ENCODE measurements at regions not wholly inside any gene's neighbourhood (a gene's known extent, or its start where the extent isn't known, plus 50 kb on each side); places are given as distances from the start of the nearest gene placed in this dataset.

DNA sequence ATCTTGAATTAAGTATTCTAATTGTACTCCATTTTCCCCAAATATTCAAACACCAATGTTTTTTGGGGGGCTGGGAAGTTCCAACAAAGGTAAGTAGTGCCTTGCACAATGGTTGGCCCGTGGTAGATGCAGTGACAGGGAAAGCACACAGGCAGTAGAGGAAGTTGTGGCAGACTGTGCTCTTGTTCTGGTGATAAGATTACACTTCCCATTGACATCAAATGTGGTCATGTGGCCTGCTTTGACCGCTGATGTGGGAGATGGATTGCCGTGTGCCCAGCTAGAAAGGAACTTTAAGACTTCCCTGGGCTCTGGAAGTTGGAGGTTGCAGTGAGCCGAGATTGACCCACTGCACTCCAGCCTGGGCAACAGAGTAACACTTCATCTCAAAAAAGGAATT, 223.8 kb downstream of the VRK1 start:
- no peak for DNase-seq (ENCODE audit: low spot score in 2 of 2)
- Histone ChIP-seq H3K4me1 (no peaks in the 10 kb centered on the region), H3K27ac (no peak overlapping the region), H3K4me3 (no peak overlapping the region), H3K27me3 (no peaks in the 10 kb centered on the region), H3K9me3 (peaks cover 0 to 14% (median 0%) of the 10 kb centered on the region in 4 donors), H3K36me3 (no peaks in the 10 kb centered on the region)
- TF ChIP-seq POLR2A (IDR thresholded peaks at IDR 0.05), result no peak
- TF ChIP-seq, protein P1, sequence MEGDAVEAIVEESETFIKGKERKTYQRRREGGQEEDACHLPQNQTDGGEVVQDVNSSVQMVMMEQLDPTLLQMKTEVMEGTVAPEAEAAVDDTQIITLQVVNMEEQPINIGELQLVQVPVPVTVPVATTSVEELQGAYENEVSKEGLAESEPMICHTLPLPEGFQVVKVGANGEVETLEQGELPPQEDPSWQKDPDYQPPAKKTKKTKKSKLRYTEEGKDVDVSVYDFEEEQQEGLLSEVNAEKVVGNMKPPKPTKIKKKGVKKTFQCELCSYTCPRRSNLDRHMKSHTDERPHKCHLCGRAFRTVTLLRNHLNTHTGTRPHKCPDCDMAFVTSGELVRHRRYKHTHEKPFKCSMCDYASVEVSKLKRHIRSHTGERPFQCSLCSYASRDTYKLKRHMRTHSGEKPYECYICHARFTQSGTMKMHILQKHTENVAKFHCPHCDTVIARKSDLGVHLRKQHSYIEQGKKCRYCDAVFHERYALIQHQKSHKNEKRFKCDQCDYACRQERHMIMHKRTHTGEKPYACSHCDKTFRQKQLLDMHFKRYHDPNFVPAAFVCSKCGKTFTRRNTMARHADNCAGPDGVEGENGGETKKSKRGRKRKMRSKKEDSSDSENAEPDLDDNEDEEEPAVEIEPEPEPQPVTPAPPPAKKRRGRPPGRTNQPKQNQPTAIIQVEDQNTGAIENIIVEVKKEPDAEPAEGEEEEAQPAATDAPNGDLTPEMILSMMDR (IDR thresholded peaks at IDR 0.05), result no peak
- TF ChIP-seq EP300 (IDR thresholded peaks at IDR 0.05), result no peak
- 60 to 76% methylated on average over 4 of the region's 4 CpGs for WGBS, 2 donors

DNA sequence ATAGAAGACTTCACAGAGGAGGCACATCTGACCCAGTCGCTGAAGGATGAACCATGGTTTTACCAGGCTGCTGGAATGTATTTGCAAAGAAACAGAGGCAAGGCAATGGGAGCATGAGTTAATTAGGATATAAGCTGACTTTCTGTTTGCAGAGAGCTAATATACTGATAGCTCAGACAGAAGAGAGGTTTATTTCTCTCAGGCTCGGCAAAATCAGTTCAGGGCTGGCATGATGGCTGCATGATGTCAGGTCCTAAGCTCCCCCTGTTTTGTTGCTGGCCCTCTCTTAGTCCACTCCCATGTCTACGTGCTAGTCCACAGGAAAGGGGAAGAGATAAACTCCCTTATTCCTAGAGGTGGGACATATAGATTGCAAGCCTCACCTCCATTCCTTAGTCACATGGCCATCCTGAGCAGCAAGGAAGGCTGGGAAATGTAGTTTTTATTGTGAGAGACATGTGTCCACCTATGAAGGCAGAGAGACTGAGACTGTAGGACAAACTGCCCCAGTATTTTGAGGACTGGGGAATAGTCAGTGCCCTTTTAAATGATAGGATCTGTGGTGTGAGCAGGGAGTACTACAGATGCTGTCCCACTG, 224.5 kb downstream of the VRK1 start:
- no peak overlapping the region for H3K27ac ChIP-seq
- H3K9me3 ChIP-seq, result peaks cover 0 to 14% (median 0%) of the 10 kb centered on the region in 4 donors
- no peak for DNase-seq (ENCODE audit: low spot score in 2 of 2)
- no peaks in the 10 kb centered on the region for H3K36me3 ChIP-seq
- 55 to 60% methylated on average over 3 of the region's 3 CpGs for WGBS, 2 donors
- H3K4me3 ChIP-seq, result no peak overlapping the region
- no peaks in the 10 kb centered on the region for H3K27me3 ChIP-seq
- TF ChIP-seq POLR2A (IDR thresholded peaks at IDR 0.05) (no peak), EP300 (IDR thresholded peaks at IDR 0.05) (no peak)
- TF ChIP-seq, protein P1 (IDR thresholded peaks at IDR 0.05), result no peak
- no peaks in the 10 kb centered on the region for H3K4me1 ChIP-seq

DNA sequence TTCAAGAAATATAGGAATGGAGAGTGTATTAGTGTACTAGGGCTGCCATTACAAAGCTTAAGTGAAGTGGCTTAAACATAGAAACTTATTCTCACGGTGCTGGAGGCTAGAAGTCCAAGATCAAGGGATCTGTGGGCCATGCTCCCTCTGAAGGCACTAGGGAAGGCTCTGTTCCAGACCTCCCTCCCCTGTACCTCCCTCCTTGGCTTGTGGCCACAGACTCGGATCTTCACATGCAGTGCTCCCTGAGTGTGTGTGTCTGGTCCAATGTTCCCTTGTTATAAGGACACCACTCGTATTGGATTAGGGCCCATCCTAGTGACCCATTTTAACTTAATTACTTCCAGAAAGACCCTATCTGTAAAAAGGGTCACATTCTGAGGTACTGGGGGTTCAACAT, 225.6 kb downstream of the VRK1 start:
- WGBS, 2 donors, result 44 to 52% methylated on average over 3 of the region's 3 CpGs
- H3K4me1 ChIP-seq, result no peaks in the 10 kb centered on the region
- H3K27ac ChIP-seq, result no peak overlapping the region
- no peak overlapping the region for H3K4me3 ChIP-seq
- no peaks in the 10 kb centered on the region for H3K36me3 ChIP-seq
- DNase-seq (ENCODE audit: low spot score in 2 of 2), result no peak
- no peaks in the 10 kb centered on the region for H3K27me3 ChIP-seq
- TF ChIP-seq POLR2A (IDR thresholded peaks at IDR 0.05) (no peak), EP300 (IDR thresholded peaks at IDR 0.05) (no peak)
- TF ChIP-seq, protein P1 (IDR thresholded peaks at IDR 0.05), result no peak
- H3K9me3 ChIP-seq, result peaks cover 0 to 8% (median 0%) of the 10 kb centered on the region in 4 donors

DNA sequence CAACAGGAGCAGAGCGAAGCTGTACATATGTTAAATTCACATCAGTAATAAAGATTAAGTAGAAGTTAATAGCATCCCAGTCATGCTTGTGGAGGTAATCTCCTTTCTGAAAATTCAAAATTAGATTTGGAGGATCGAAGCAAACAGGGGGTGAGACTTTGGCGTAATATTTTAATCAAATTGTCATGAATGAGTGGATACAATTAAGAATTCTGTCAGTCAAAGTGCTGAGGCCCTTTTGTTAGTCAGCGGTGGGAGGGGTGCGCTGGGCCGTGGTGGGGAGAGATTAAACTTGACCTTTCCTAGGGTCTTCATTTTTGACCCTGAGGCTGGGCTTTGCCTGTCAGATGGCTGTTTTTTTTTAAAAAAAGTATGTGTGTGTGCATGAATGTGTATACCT, 226.7 kb downstream of the VRK1 start:
- Histone ChIP-seq H3K9me3 (no peaks in the 10 kb centered on the region), H3K27ac (no peak overlapping the region), H3K36me3 (no peaks in the 10 kb centered on the region), H3K27me3 (no peaks in the 10 kb centered on the region), H3K4me3 (no peak overlapping the region), H3K4me1 (no peaks in the 10 kb centered on the region)
- no peak for DNase-seq (ENCODE audit: low spot score in 2 of 2)
- 70 to 75% methylated on average over 6 of the region's 6 CpGs for whole genome bisulfite sequencing, 2 donors
- TF ChIP-seq, protein P1 (IDR thresholded peaks at IDR 0.05), result no peak
- TF ChIP-seq POLR2A (IDR thresholded peaks at IDR 0.05), result no peak

DNA sequence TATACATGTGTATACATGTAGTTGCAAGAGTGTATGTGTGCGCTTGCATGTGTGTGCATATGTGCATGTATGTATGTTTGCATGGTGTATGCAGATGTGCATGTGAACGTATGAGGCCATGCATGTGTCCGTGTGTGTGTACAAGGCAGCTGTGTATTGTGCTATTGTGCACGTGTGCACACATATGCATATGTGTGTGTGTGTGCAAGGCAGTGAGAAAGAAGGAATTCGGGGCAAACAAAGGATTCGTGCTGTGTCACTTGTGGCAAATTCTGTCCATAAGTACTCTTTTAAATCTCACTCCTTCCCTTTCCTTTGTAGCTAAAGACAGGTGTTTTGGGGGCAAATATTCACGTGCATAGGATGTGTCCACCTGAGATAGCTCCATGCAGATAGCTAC, 227.1 kb downstream of the VRK1 start:
- WGBS, 2 donors, result 84 to 91% methylated on average over 7 of the region's 7 CpGs
- no peak overlapping the region for H3K4me3 ChIP-seq

DNA sequence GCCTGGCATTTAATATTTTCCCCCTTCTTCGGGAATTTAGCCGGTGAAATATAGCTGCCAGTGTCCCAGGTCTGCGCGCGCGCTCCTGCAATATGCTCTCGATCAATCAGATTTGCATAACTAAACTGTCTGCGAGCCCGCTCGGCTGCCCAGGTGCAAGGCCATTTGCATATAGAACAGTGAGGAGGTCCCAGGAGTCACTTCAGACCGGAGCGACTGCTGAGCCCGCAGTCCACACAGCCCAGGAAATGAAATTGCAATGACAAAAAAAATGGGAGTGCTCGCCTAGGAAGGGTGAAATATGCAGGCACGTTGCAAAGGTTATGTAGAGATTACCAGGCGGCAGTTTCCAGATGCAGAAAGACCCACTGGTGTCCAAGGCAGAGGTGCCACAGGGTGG, 228.5 kb downstream of the VRK1 start:
- no peak overlapping the region for H3K27ac ChIP-seq
- 48 to 55% methylated on average over 16 of the region's 16 CpGs for whole genome bisulfite sequencing, 2 donors
- H3K36me3 ChIP-seq, result no peaks in the 10 kb centered on the region
- H3K4me3 ChIP-seq, result no peak overlapping the region
- TF ChIP-seq EP300 (IDR thresholded peaks at IDR 0.05) (no peak), POLR2A (IDR thresholded peaks at IDR 0.05) (no peak)
- TF ChIP-seq, protein P1 (IDR thresholded peaks at IDR 0.05), result no peak
- no peaks in the 10 kb centered on the region for H3K27me3 ChIP-seq
- H3K9me3 ChIP-seq, result peaks cover 0 to 2% (median 0%) of the 10 kb centered on the region in 4 donors
- H3K4me1 ChIP-seq, result no peaks in the 10 kb centered on the region
- DNase-seq (ENCODE audit: low spot score in 2 of 2), result no peak

More for the DNA sequence above, 227.1 kb downstream of the VRK1 start:
- TF ChIP-seq POLR2A (IDR thresholded peaks at IDR 0.05), result no peak
- DNase-seq (ENCODE audit: low spot score in 2 of 2), result no peak
- Histone ChIP-seq H3K27me3 (no peaks in the 10 kb centered on the region), H3K9me3 (no peaks in the 10 kb centered on the region), H3K4me1 (no peaks in the 10 kb centered on the region), H3K36me3 (no peaks in the 10 kb centered on the region), H3K27ac (no peak overlapping the region)
